ENCODE measurements at regions not wholly inside any gene's neighbourhood (a gene's known extent, or its start where the extent isn't known, plus 50 kb on each side); places are given as distances from the start of the nearest gene placed in this dataset.
"Not testable (repeated sequence)": the region's sequence is repeated elsewhere in the genome, so short reads cannot be mapped to it uniquely, and the experiment has no call there.

GRCh38 chr15:24488164-24488907, 187.2 kb upstream of the NPAP1 start:
- intact Hi-C loops (cut with DNase I; ENCODE audit: low total_unique reads); H3K36me3 ChIP-seq (ENCODE audit: low read depth, missing control alignments); H3K27me3 ChIP-seq; H3K27ac ChIP-seq; DNase-seq; H3K9me3 ChIP-seq; H3K4me3 ChIP-seq; H3K4me1 ChIP-seq: not testable (repeated sequence)
- WGBS, 2 donors: 50 to 66% methylated on average over 3 to 8 of the region's 8 CpGs

- H3K4me1 ChIP-seq; DNase-seq; H3K36me3 ChIP-seq (ENCODE audit: low read depth, missing control alignments); H3K4me3 ChIP-seq; H3K27me3 ChIP-seq; H3K27ac ChIP-seq; H3K9me3 ChIP-seq; intact Hi-C loops (cut with DNase I; ENCODE audit: low total_unique reads): not testable (repeated sequence)
- 89 to 92% methylated on average over 10 to 11 of the region's 11 CpGs for WGBS, 2 donors
Observed at GRCh38 chr15:24505216-24505615, 170.4 kb upstream of the NPAP1 start.

- H3K4me3 ChIP-seq; H3K36me3 ChIP-seq (ENCODE audit: low read depth, missing control alignments); DNase-seq; H3K9me3 ChIP-seq; H3K27me3 ChIP-seq; H3K4me1 ChIP-seq; intact Hi-C loops (cut with DNase I; ENCODE audit: low total_unique reads); H3K27ac ChIP-seq: not testable (repeated sequence)
- WGBS, 2 donors: 93 to 94% methylated on average over 1 of the region's 1 CpG
Observed at GRCh38 chr15:24509714-24510113, 165.9 kb upstream of the NPAP1 start.

GRCh38 chr15:24511598-24511997, 164.0 kb upstream of the NPAP1 start:
- 68 to 82% methylated on average over 3 of the region's 3 CpGs for WGBS, 2 donors

GRCh38 chr15:24518772-24519171, 156.8 kb upstream of the NPAP1 start:
- H3K27me3 ChIP-seq; DNase-seq; intact Hi-C loops (cut with DNase I; ENCODE audit: low total_unique reads); H3K4me1 ChIP-seq; H3K4me3 ChIP-seq; H3K9me3 ChIP-seq; H3K36me3 ChIP-seq (ENCODE audit: low read depth, missing control alignments); H3K27ac ChIP-seq: not testable (repeated sequence)
- 87 to 91% methylated on average over 3 to 4 of the region's 4 CpGs for WGBS, 2 donors

More at GRCh38 chr15:24511598-24511997, 164.0 kb upstream of the NPAP1 start:
- H3K4me3 ChIP-seq; H3K4me1 ChIP-seq; H3K9me3 ChIP-seq; H3K27ac ChIP-seq; H3K36me3 ChIP-seq (ENCODE audit: low read depth, missing control alignments); H3K27me3 ChIP-seq; intact Hi-C loops (cut with DNase I; ENCODE audit: low total_unique reads): not testable (repeated sequence)
- peak; percentile 56 for DNase-seq

- intact Hi-C loops (cut with DNase I; ENCODE audit: low total_unique reads); H3K9me3 ChIP-seq; H3K27ac ChIP-seq; H3K4me3 ChIP-seq; DNase-seq; H3K4me1 ChIP-seq; H3K27me3 ChIP-seq; H3K36me3 ChIP-seq (ENCODE audit: low read depth, missing control alignments): not testable (repeated sequence)
- 46 to 61% methylated on average over 3 of the region's 3 CpGs for WGBS, 2 donors
Observed at GRCh38 chr15:24531235-24531634, 144.3 kb upstream of the NPAP1 start.

GRCh38 chr15:24534032-24534431, 141.5 kb upstream of the NPAP1 start:
- DNase-seq; H3K9me3 ChIP-seq; intact Hi-C loops (cut with DNase I; ENCODE audit: low total_unique reads); H3K27me3 ChIP-seq; H3K36me3 ChIP-seq (ENCODE audit: low read depth, missing control alignments); H3K4me3 ChIP-seq; H3K4me1 ChIP-seq; H3K27ac ChIP-seq: not testable (repeated sequence)
- WGBS, 2 donors: 83 to 88% methylated on average over 1 of the region's 1 CpG

- H3K27me3 ChIP-seq; H3K4me3 ChIP-seq; DNase-seq; H3K36me3 ChIP-seq (ENCODE audit: low read depth, missing control alignments); H3K4me1 ChIP-seq; intact Hi-C loops (cut with DNase I; ENCODE audit: low total_unique reads); H3K9me3 ChIP-seq; H3K27ac ChIP-seq: not testable (repeated sequence)
- WGBS, 2 donors: 68 to 83% methylated on average over 5 of the region's 5 CpGs
Observed at GRCh38 chr15:24557281-24557680, 118.3 kb upstream of the NPAP1 start.

GRCh38 chr15:24607636-24608035, 67.9 kb upstream of the NPAP1 start:
- DNase-seq: no peak
- H3K9me3 ChIP-seq: no peaks in the 10 kb centered on the region
- TF ChIP-seq CTCF (IDR thresholded peaks at IDR 0.05) (no peak), POLR2A (IDR thresholded peaks at IDR 0.05) (no peak)
- no peak overlapping the region for H3K27ac ChIP-seq
- no peaks in the 10 kb centered on the region for H3K4me1 ChIP-seq
- H3K27me3 ChIP-seq: no peaks in the 10 kb centered on the region
- intact Hi-C loops (cut with DNase I; ENCODE audit: low total_unique reads): no loop called here
- H3K4me3 ChIP-seq: no peak overlapping the region
- H3K36me3 ChIP-seq (ENCODE audit: low read depth, missing control alignments): no peaks in the 10 kb centered on the region
- 52 to 80% methylated on average over 3 to 4 of the region's 4 CpGs for WGBS, 2 donors
